GM21526 (cell line): ENCODE measurements at regions not wholly inside any gene's neighbourhood (a gene's known extent, or its start where the extent isn't known, plus 50 kb on each side); places are given as distances from the start of the nearest gene placed in this dataset.

ENCODE experiments used
- ATAC-seq: cut with Tn5 transposase; IDR thresholded peaks from one replicate; pipeline ENCODE4 v1.9.1; 2021; ENCODE audit warnings: moderate library complexity; ENCODE audit not compliant: unreplicated experiment, low FRiP score

DNA sequence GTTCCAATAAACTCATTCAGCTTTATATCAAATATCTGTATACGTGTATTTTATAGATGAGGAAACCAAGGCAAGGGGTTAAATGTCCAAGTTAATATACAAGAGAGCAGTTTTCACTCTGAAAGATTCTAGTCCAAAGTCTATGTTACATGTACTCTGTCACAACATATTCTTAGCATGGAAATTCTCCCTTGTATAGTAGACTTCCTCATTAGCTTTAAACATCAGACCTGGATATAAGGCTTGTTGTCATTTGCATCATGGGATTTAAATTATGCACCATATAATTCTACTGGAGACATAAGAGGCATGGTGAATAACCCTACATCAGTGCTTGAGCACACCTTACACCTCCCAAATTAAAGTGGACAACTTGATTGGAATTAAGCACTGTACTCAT is 681.9 kb upstream of the CCDC179 start:
- no peak for ATAC-seq

- no peak for ATAC-seq
Measured at GRCh38 chr11:23542816-23543215, 682.5 kb upstream of the CCDC179 start.

GRCh38 chr11:23543651-23544222 is 683.5 kb upstream of the CCDC179 start:
- ATAC-seq = no peak

DNA sequence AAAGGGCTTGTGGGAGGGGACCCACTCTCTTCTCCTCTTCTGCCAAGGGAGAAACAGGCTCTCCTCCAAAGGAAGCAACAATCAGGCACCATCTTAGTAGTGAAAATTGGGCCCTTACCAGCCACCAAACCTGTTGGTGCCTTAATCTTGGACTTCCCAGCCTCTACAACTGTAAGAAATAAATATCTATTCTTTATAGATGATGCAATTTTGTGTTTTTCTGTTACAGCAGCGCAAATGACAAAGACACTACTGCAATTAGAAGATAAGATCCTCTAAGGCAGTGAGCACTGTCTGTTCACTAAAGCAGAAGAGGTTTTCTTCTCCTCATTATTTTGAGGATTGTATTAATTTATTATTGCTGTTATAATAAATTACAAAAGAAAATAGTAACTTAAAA is 691.4 kb upstream of the CCDC179 start:
- ATAC-seq = no peak

DNA sequence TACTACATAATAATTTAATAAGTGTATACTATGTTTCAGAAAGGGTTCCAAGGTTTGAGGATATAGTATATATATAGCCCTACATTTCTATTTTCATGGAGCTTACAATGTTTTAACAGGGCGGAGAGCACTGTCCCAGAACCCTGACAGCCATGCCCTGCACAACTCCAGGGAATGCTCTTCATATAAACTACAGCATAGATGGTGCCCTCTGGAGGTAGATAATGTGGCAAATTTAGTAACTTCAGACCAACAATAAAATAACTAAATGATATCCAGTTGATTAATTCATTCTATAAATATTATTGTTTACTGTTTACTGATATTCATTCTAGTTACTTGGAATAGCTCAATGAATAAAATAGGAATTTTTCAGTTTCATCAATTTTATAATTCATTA is 693.7 kb upstream of the CCDC179 start:
- no peak for ATAC-seq

GRCh38 chr11:23555085-23555484 is 694.8 kb upstream of the CCDC179 start:
- ATAC-seq = no peak

- ATAC-seq = no peak
Measured at GRCh38 chr11:23556163-23556750, 696.0 kb upstream of the CCDC179 start.

DNA sequence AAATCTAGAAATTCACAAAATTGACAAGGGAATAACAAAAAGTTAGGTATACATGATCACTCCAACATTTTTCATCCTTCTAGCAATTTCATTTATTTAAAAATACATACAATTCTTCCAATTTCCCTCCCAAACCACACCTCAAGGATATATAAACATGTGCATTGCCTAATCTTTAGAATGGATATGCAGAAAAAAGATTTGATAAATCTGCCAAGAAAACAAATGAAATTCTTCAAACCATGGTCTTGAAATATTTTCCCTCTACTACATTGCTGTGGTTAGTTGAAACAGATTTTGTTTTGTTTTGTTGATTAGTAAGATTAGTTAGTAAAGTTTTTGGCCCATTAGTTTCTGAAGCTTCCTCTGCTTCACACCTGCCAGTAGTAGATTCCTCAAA is 703.3 kb upstream of the CCDC179 start:
- no peak for ATAC-seq

GRCh38 chr11:23564370-23564769 is 704.1 kb upstream of the CCDC179 start:
- ATAC-seq = no peak

- no peak for ATAC-seq
Measured at GRCh38 chr11:23569134-23569533, 708.9 kb upstream of the CCDC179 start.

DNA sequence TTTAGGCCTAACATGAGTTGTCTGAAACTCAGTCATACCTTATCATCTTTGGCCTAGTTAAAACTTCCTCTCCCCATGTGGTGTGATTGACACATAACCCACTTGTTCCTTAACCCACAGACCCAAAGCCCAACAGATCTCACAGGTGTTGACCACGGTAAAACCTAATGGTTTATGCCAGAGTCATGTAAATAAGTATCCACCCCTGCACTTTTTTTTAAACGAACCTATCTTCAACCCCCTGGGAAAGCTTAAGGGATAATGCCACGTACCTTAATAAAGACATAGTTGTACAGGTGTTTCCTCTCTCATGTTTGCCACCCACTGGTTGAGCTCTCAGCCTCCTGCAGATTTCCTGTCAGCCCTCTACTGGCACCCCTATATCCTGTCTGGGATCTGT is 709.3 kb upstream of the CCDC179 start:
- ATAC-seq = no peak

- no peak for ATAC-seq
Measured at GRCh38 chr11:23570828-23571227, 710.6 kb upstream of the CCDC179 start.

DNA sequence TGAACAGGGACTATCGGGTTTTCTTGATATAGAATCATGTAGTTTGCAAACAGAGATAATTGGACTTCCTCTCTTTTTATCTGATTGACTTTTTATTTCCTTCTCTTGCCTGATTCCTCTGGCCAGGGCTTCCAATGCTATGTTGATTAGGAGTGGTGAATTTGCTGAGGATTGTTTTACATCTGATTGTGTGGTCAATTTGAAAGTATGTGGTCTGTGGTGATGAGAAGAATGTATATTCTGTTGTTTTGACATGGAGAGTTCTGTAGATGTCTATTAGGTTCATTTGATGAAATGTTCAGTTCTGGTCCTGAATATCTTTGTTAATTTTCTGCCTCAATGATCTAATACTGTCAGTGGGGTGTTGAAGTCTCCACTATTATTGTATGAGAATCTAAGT is 713.2 kb upstream of the CCDC179 start:
- ATAC-seq = no peak

DNA sequence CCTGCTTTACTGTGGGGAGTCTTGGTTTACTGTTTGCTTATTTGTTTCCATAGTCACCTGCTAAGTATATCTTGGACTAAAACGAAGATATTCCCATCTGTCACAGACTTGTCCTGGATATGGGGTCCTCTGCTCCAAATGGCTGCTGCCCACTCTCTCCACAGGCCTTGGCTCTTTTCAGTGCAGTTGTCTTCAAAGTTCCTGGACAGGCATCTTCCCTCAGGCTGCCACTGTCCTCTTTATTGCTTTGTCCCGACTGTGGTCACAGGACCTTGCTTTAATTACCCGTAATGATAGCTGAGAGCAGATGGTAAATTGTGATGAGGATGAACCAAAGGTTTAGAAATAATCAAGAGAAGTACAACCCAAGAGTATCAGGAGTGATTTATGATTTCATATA is 713.9 kb upstream of the CCDC179 start:
- ATAC-seq = no peak

GRCh38 chr11:23577296-23577695 is 717.0 kb upstream of the CCDC179 start:
- no peak for ATAC-seq

- no peak for ATAC-seq
Measured at GRCh38 chr11:23585416-23586104, 725.3 kb upstream of the CCDC179 start.

DNA sequence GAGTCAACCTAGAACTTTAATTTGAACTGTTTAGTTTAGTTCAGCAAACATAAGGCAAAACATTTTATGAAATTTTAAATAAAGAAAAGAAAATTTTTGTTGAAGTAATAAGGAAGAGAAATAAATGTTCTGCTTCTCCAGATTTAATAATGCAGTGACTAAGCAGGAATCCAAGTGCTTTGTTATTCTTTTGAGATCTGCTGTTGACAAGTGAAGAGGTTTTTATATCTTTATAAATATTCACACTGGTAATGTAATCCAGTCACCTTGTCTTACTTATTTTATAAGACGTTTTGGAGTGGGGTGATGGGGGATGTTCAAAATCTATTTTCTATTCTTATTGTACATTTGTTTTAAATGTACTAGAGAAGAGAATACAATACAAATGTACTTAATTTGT is 725.9 kb upstream of the CCDC179 start:
- no peak for ATAC-seq

DNA sequence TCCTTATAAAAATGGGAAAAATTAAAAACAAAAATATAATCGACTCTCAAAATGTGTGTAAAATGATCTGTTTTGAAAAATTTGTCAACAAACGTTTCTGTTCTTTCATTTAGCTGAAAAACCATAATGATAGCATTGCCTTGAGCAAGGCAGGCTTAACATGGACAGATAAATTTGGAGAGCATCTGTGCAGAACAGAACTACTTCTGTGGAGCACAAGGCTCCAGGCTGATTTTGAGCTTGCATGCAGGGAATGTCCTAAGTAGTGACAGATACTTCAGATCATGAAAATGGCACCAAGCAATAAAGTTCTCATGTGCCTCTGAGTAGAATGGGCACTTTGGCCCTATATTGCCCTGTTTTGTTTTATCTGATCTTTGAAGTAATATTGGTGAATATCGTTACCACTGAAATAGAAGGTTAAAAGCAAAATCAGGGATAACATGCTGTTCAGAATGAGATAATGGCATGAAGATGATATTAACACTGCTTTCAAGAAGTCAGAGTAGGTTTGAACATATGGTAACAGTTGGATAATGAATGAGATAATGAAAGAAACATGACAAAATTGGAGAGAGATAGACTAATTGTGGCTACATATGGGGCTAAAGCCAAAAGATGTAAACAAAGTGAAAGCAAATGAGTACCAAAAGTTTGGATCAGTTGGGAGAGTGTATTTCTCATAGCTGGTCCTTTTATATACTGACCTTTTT is 730.5 kb upstream of the CCDC179 start:
- ATAC-seq = no peak

DNA sequence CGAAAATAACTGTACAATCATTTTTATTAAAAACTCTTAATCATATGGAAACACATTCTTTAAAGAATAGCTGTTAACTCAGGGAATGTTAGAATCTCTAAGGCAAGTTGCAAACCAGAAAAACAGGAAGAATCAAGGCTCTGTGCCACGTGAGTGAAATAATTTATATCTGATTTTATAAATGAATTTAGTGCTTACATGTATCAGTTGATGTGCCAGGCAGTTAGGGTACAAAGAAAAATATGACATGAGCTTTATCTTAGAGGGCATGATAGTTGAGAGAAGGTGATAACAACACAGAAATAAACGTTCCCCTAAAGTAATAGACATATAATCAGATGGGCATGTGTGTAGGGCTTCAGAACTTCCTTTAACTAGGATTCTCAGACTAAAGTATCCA is 734.5 kb upstream of the CCDC179 start:
- no peak for ATAC-seq

GRCh38 chr11:23604966-23605365 is 744.7 kb upstream of the CCDC179 start:
- ATAC-seq = no peak

GRCh38 chr11:23606191-23606590 is 745.9 kb upstream of the CCDC179 start:
- no peak for ATAC-seq

GRCh38 chr11:23611726-23612125 is 751.5 kb upstream of the CCDC179 start:
- no peak for ATAC-seq
